HG03025 (cell line): ENCODE measurements at regions not wholly inside any gene's neighbourhood (a gene's known extent, or its start where the extent isn't known, plus 50 kb on each side); places are given as distances from the start of the nearest gene placed in this dataset.

Source experiments
- ATAC-seq: cut with Tn5 transposase; IDR thresholded peaks from one replicate; pipeline ENCODE4 v1.9.1; 2021; ENCODE audit warnings: mild to moderate bottlenecking, moderate library complexity; ENCODE audit not compliant: unreplicated experiment, low FRiP score

DNA sequence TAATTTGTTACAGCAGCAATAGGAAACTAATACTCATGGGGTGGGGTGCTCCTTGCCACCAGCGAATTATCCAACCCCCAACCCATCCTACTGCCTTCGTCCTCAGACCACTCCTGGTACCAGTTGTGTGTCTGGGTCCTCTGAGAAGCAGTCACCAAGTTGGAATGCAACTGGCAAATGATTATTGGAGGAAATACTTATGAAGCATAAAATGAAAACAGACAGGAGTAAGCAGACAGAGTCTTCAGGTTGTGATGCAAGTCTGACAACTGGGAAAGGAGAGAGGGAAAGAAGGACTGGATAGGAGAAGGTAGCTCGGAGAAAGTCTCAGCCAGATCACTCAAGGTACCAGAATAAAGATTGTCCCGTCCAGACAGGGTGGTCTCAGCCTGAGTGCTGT is 181.1 kb upstream of the ARID2 start:
- ATAC-seq, result no peak

DNA sequence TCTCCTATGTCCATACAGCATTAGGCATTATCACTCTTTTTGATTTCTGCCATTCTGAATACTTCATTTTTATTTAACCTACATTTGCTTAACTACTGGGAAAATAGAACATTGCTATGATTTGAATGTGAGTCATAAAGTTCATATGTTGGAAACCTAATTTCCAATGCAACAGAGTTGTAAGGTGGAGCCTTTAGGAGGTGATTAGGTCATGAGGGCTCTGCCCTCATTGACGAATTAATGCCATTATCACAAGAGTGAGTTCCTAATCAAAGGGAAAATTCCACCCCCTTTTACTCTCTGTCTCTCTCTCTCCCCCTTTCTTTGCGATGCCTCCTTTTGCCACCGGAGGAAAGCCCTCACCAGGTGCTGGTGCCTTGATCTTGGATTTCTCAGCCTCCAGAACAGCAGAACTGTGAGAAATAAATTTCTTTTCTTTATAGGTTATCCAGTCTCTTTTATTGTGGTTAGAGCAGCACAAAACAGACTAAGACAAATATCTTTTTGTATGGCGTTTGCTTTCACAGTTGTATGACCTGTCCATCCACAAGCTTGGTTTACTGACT is 180.1 kb upstream of the ARID2 start:
- ATAC-seq, result no peak

DNA sequence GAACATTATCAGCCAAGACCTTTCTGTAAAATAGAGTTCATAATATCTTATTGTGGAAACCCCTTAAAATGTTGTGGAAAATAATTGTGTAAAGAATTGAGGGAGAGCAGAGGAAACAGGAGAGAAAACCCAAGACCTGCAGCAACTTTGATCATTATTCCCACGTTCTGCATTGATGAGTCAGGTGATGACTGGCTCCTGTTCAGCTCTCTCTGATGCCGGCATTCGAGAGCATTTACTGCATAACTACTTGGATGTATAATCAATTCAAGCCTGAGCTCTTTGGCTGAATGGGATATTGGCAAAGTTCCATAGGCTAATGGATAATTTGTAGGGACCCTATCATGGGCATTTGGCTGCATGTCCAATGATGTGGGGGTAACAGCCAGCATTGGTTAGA is 176.3 kb upstream of the ARID2 start:
- no peak for ATAC-seq

DNA sequence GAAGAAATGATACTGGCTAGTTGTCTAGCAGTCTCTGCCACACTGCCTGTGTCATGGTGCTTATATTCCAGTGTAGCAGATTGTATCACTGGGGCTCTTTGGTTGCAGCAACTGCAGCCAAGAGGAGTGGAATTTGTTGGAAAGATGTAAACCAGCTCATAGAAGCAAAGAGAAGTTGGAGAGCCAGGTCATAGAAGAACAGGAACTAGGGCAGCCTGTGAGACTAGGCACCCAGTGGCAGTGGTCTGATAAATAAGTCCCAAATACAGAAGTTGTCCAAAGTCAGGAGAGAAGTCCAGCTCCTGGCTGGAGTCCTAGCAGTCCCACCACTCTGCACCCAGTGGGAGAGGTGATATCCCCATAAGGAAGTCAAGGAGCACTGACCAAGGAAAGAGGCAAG is 172.5 kb upstream of the ARID2 start:
- ATAC-seq, result no peak

DNA sequence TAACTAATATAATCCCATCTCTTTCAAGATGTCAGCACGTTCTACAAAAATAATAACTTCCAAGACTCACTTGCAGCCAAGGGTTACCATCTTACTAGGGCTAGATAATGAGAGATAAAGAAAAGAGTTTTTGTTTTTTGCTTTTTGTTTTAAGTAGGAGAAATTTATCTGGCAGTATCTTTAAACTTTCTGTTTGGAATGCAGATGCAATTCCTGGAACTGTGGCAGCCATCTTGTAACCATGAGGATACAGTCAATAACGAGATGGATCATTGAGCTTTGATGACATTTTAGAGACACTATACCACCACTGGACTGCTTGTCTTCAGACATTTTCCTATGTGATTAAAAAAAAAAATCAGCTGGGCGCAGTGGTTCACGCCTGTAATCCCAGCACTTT is 171.2 kb upstream of the ARID2 start:
- ATAC-seq, result no peak

DNA sequence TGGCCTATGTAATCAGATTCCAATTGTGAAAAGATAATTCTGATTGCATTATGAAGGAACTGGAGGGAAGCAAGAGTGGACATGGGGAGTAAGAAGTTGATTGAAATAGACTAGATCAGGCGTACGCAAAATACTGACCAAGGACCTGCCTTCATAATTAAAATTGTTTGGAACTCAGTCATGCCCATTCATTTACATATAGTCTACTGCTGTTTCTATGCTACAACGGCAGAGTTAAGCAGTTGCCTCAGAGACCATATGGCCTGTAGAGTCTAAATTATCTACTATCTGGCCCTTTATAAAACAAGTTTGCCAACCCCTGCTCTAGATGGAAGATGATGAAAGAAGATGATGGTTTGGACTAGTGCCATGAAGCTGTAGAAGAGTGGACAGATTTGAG is 170.0 kb upstream of the ARID2 start:
- no peak for ATAC-seq

DNA sequence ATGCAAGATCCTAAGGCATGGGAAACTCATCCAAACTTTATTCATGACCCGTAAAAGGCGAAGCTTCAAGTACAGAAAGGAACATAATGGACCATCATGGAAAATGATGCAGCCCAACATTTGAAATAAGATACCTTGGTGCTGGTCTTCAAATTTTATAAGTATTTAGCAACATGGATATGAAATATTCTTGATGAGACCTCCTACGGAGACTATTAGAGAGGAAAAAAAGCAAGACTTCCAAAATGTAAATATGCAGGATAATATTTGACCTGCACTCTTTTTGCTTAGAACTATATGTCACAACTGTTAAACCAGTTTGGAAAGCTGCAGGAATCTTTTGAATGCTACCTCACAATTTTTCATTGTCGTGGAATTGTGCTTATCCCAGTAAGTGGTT is 168.8 kb upstream of the ARID2 start:
- ATAC-seq, result no peak

DNA sequence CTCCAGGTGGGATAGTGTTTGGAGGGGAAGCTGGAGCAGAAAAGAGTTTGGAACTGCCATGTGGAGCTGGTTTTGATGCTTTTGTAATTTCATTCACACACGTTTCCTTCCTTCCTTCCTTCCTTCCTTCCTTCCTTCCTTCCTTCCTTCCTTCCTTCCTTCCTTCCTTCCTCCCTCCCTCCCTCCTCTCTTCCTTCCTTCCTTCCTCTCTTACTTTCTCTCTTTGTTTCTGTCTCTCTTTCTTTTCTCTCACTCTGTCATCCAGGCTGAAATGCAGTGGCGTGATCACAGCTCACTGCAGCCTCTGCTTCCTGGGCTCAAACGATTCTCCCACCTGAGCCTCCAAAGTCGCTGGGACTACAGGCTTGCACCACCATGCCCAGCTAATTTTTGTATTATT is 168.0 kb upstream of the ARID2 start:
- no peak for ATAC-seq

DNA sequence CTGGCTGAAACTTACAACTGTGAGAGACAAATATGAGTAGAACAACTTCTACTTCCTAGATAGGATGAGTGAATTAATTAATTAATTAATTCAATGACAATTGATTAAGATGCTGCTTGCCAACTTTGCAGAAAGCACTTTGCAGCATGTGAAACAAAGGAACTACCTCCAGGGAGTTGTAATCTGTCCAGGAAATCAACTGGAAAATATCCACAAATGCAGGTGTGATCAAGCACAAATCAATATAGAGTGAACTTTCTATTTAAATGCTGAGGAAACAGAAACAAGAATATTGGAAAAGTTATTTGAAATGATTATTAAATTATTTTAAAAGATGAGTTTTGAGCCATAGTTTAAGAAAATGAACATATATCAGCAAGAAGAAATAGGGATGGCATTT is 163.9 kb upstream of the ARID2 start:
- ATAC-seq, result no peak

DNA sequence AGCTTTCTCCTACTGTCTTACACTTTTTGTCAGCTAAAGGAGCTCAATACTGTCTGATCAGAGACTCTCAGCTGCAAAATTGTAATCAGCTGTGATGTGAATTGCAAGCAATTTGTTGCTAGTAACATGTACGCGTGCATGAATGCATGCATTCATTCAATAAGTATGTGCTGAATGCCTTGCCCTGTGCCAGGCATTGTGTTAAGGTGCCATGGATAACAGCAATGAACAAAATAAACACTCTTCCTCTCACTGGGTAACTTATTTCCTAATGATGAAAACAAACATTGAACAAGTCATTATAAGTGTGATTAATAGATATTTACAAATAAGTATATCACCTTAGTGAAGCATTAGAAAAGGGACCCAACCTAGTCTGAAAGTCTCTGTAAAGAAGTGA is 163.2 kb upstream of the ARID2 start:
- no peak for ATAC-seq

DNA sequence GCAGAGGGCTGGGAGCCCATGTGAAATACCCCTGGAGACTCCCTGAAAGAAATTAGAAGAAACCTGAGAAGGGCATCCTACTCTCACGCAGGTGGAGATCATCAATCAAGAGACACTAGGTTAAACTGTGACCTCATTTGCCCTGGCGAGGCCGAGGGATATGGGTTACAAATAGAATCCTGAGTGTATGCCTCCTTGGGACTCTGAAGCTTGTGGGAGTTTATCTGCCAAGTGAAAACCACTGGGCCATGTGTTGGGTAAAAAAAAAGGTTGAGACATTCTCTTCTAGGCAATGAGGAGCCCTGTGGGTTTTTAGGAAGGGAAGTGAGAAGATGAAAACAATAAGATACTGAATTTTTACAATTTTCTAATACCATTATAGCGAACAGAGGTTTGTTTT is 160.7 kb upstream of the ARID2 start:
- no peak for ATAC-seq

DNA sequence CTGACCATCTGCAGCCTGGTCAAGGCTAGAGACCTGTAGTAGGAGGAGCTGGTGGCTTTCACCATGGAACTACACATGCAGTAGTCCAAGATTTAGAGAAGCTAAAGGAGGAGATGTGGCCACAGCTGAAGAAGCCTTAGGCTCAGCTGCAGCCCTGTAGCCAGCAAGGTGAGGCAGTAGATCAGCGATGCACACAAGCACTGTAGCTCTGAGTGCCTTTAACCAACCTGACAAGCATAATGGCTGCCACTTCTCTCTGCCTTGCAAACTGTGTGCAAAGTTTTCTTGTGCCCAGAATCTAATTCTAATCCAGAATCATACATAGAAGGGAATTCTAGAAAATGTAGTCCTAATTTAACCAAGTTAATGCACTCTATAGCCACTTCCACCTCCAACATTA is 159.0 kb upstream of the ARID2 start:
- ATAC-seq, result no peak

DNA sequence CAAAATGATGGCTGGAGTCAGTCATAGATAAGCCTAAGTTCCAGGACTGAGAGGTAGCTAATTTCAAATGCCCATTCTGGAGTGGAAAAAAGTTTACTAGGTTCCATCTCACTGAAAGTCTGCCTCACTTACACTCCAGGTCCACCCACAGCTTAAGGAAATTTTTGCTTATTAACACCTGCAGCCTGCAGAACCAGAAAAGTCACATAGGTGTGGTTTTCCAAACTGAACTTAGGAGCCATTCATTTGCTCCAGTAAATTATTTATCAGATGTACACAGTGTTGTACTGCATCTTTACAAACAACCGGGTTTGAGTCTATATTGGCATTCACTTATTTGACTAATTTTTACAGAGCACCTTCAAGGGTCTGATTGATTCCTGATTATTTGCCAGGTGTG is 157.4 kb upstream of the ARID2 start:
- ATAC-seq, result no peak

DNA sequence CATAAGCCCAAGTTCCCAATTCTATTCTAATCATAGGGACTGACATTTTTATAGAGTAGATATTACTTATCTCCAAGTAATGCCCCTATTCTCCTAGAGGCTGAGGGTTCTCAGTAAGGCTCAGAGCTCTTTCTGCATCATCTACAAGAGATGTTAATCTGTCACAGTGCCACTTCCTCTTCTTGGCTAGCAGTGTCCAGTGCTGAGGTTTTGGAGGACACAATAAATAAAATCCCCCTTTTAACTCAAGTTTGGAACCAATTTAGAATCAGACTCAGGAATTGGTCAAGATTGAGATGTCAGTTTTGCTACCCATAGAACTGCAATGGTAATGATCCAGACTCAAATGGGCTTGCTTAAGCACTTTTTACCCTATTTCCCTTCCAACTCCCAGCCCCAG is 154.1 kb upstream of the ARID2 start:
- no peak for ATAC-seq

DNA sequence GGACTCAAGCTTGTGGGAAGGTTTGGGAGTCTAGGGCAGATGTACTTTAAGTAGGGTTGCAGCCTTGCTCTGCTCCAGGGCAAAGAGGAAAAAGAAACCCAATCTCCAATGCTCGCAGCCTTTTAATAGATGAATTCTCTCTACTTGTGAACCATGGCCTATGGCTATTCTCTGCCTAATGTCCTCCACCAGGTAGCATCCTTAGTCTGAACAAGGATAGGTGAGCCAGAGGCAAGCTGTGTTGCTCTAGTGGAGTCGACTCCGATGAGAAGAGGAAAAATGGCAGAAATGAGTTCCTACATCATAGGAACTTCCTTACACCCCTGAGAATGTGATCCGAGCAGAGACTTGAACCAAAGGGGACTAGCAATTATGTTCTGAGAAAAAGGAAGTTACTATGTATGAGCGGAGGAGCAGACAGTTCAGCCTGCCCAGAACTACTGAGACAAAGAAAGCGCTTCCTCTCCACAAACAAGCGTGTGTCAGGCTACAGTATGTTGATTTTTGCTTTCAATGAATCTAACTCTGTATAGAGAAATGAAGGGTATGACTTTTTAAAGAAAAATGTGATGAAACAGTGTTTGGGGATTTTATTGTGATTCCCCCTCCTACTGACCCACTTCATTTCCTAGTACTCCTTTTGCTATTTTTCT is 153.6 kb upstream of the ARID2 start:
- ATAC-seq, result peak; percentile 75

DNA sequence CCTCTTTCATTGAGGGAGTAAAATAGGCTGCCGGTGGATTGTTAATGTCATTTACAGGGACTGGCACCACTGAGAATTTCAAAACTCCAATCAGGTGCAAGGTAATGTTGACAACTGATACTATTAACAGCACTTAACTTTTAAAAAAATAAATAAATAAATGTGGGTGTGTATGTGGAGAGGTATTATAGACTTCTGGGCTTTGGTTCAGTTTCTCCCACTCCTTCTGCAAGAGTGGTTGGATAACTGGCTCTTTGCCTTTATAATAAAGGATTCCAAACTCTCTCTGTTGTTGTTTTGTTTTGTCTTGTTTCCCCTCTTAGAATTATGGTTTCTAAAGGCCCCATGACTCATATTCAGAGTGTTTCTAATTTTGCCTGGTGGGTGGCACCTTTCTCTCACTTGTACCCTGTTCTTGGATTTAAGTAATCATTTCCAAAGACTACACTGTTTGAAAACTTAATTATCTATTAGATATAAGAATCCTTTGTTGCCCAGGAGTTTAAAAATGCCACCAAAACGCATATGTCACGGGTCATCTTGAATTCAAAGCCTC is 151.6 kb upstream of the ARID2 start:
- ATAC-seq, result no peak

DNA sequence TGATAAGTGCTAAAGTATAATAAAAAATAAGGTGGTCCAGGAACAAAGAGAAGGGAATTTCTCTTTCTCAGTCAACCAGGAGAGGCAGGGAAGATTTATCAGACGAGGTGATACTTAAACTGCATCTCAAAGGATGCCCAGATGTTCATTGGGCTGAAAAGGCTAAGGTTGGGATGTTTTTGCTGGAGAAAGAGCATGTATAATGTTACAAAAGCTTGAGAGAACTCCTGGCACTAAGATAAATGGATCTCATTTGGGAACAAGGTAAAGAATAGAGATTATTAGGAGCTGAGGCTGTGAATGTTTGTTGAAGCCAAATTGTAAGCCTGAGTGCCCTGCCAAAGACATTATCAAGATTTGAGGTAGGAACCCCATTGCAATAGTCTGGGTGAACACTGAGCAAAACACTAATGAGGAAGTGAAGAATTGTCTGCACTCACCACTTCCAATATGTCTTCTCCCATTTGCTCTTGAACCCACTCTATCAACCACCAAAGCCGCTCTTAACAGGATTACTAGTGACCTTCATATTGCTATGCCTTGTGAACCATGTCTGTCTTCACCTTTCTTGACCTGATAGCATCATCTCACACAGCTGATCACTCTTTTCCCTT is 149.0 kb upstream of the ARID2 start:
- no peak for ATAC-seq

DNA sequence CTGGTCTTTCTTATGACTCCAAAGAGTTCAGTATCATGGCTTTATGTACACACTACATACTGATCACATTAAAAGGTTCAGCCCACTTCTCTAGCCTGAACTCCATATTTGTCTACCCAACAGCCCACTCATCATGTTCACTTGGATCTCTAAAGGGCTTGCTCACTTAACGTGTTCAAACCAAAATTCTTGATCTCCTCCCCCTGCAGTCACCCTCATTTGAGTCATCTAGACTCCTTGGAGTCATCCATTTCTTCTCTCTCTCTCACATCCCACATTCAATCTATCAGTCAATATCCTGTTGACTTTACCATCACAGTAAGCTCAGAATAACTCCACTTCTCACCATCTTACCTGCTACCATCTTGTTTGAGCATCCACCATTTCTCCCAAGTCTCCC is 148.4 kb upstream of the ARID2 start:
- ATAC-seq, result no peak

DNA sequence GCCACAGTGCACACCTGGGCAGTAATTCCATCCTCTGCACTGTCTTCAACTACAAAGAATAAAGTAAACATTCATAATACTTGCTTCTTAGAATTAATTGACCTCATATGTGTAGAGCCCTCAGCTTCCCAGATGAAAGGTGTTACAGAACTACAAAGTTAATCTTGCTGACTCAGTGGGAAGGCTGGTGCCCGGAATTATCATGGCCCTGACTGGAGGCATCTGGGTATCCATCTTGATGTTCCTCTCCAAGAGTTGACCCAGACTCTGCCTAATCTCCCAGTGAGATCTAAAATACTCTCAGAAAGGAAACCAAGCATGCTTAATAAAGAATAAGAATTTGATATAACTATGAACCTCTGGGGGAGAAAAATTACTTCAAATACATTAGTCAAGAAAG is 147.0 kb upstream of the ARID2 start:
- ATAC-seq, result no peak

DNA sequence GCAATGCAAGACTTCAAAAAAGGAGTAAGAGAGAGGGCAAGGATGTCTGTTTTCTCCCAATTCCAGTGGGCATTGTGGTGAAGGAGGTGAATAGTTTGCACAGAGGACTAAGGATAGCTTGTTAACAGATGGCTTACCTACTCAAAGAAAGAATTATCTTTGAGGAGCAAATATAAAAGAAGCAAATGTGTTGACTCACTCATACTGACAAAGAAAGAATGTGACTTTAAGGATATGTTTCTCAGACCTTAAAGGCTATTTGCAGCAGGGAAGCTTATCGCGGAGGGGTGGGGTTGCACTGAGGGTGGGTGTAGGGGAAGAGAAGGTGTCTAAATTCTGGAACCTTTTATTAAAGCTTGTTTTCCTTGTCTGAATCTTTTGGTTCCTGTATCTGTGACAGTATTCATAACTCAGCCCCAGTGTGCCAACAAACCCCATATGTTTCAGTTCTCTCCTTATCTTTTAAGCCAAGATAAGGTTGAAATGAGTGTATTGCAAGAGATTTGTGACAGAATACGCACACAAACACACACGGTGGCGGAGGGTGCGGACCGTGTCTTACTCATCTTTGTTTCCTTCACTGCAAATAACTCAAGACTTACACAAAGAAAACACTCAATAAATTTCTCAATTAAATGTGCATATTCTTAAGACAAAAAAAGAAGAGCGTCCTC is 146.4 kb upstream of the ARID2 start:
- ATAC-seq, result no peak

DNA sequence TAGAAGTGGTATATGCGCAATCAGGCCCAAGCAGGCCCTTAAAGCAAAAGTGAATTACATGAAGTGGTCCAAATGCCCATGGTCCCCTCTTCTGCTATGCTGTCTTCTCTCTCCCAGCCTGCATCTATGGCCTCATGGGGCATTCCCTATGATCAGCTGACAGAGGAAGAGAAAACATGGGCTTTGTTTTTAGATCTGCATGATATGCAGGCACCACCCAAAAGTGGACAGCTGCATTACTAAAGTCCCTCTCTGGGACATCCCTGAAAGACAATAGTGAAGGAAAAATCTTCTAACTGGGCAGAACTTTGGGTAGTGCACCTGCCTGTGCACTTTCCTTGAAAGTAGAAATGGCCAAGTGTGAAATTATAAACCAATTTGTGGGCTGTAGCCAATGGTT is 145.2 kb upstream of the ARID2 start:
- ATAC-seq, result no peak
